SK-N-SH (cell line): ENCODE measurements at regions not wholly inside any gene's neighbourhood (a gene's known extent, or its start where the extent isn't known, plus 50 kb on each side); places are given as distances from the start of the nearest gene placed in this dataset.
"Not testable (repeated sequence)": the region's sequence is repeated elsewhere in the genome, so short reads cannot be mapped to it uniquely, and the experiment has no call there.

Source experiments
- CTCF ChIP-seq: fragments of 200-600 bp; sonication (generic); IDR thresholded peaks from 2 replicates; pipeline ENCODE4 v1.6.1; 2017; ENCODE audit warnings: antibody characterized with exemption, mild to moderate bottlenecking, moderate library complexity
- EZH2phosphoT487 ChIP-seq: fragments of 200-600 bp; sonication (generic); IDR thresholded peaks from 2 replicates; pipeline ENCODE4 v1.6.1; 2017; ENCODE audit warnings: low read depth, mixed run types, mild to moderate bottlenecking, antibody characterized with exemption, moderate library complexity, borderline replicate concordance
- GATA2 ChIP-seq: sonication (generic); formaldehyde crosslinking; IDR thresholded peaks from 2 replicates; pipeline ENCODE4 v1.5.0; 2020; ENCODE audit warnings: mild to moderate bottlenecking, missing genetic modification reagents
- JUND ChIP-seq: IDR thresholded peaks from 2 replicates; pipeline ENCODE4 v1.4.0; 2012
- REST ChIP-seq: IDR thresholded peaks from 2 replicates; pipeline ENCODE4 v1.6.1; 2012; ENCODE audit warnings: mild to moderate bottlenecking, low read depth, low read length, moderate library complexity

GRCh38 chrX:23458957-23459356 is 124.3 kb downstream of the PTCHD1 start:
- TF ChIP-seq EZH2phosphoT487; GATA2 (CRISPR knock-in tag); CTCF; JUND; REST: not testable (repeated sequence)
